Uterus (tissue), 2 donors: ENCODE measurements at regions not wholly inside any gene's neighbourhood (a gene's known extent, or its start where the extent isn't known, plus 50 kb on each side); places are given as distances from the start of the nearest gene placed in this dataset.

Source experiments
- CTCF ChIP-seq, 4 experiments: fragments of 200-600 bp in 2 of 4; fragments of 450-650 bp in 2 of 4; sonication (generic) in 2 of 4; IDR thresholded peaks; one replicate each; pipeline ENCODE4 v1.5.1; 2016 to 2019; ENCODE audit warnings: antibody characterized with exemption in 4 of 4, mild to moderate bottlenecking in 2 of 4, moderate library complexity in 1 of 4
- POLR2A ChIP-seq, 2 donors: fragments of 450-650 bp; IDR thresholded peaks; one replicate each; pipeline ENCODE4 v1.6.1; 2016; ENCODE audit warnings: antibody characterized with exemption in 2 of 2, mild to moderate bottlenecking in 1 of 2, moderate library complexity in 1 of 2

GRCh38 chr4:144209491-144209890 lies 69.0 kb upstream of the GYPA start:
- TF ChIP-seq CTCF (IDR thresholded peaks at IDR 0.05), result no peak
- TF ChIP-seq POLR2A (IDR thresholded peaks at IDR 0.05), result no peak
